GM23248 (cell line): ENCODE measurements at regions not wholly inside any gene's neighbourhood (a gene's known extent, or its start where the extent isn't known, plus 50 kb on each side); places are given as distances from the start of the nearest gene placed in this dataset.

ENCODE experiments used
- EZH2 ChIP-seq: fragments of 200-600 bp; sonication (generic); IDR thresholded peaks from 2 replicates; pipeline ENCODE4 v1.6.1; 2018; ENCODE audit warnings: antibody characterized with exemption, mild to moderate bottlenecking; ENCODE audit not compliant: insufficient read depth, poor library complexity, severe bottlenecking
- EZH2phosphoT487 ChIP-seq: fragments of 200-600 bp; sonication (generic); IDR thresholded peaks from 2 replicates; pipeline ENCODE4 v1.6.1; 2018; ENCODE audit warnings: antibody characterized with exemption, moderate library complexity, mild to moderate bottlenecking, low read depth; ENCODE audit not compliant: insufficient read depth

- TF ChIP-seq EZH2phosphoT487 (no peak), EZH2 (no peak)
Observed at GRCh38 chr1:30319765-30320580, 403.4 kb downstream of the MATN1 start.
